ENCODE measurements at regions not wholly inside any gene's neighbourhood (a gene's known extent, or its start where the extent isn't known, plus 50 kb on each side); places are given as distances from the start of the nearest gene placed in this dataset.

GRCh38 chr10:8380833-8381496 is 326.5 kb downstream of the GATA3 start:
- Histone ChIP-seq H3K9me3 (no peaks in the 10 kb centered on the region), H3K36me3 (no peaks in the 10 kb centered on the region), H3K4me1 (no peaks in the 10 kb centered on the region), H3K27me3 (no peaks in the 10 kb centered on the region), H3K4me3 (no peak overlapping the region), H3K27ac (no peak overlapping the region)
- ATAC-seq (no peak), DNase-seq (no peak)
- intact Hi-C loops (cut with DNase I): no loop called here
- no peak for TF ChIP-seq CTCF (IDR thresholded peaks at IDR 0.05)

GRCh38 chr10:8386781-8387180 is 332.3 kb downstream of the GATA3 start:
- H3K36me3 ChIP-seq: no peaks in the 10 kb centered on the region
- no peak for TF ChIP-seq CTCF (IDR thresholded peaks at IDR 0.05)
- H3K27me3 ChIP-seq: no peaks in the 10 kb centered on the region
- ATAC-seq: no peak
- no peak overlapping the region for H3K4me3 ChIP-seq
- intact Hi-C loops (cut with DNase I): no loop called here
- no peaks in the 10 kb centered on the region for H3K4me1 ChIP-seq
- H3K9me3 ChIP-seq: no peaks in the 10 kb centered on the region
- no peak overlapping the region for H3K27ac ChIP-seq
- no peak for DNase-seq

DNA sequence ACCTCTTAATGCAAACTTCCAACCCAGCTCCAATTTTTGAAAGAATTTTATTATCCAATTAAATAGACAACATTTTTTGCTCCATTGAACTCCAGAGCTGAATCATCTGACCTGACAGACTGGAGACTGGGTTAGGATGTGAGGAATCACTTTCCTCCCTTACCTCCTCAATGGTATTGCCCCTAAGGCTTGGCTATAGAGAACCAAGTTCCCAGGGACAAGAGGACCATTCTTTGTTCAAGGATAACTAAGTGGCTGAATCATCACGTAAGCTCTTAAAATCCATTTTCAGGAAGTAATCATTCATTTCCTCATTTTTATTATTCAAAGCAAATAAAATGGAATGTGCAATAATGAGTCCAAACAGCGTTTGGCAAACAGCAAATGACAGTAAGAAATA is 335.1 kb downstream of the GATA3 start:
- no peaks in the 10 kb centered on the region for H3K4me1 ChIP-seq
- ATAC-seq (no peak), DNase-seq (no peak)
- H3K27me3 ChIP-seq: no peaks in the 10 kb centered on the region
- no peaks in the 10 kb centered on the region for H3K36me3 ChIP-seq
- H3K4me3 ChIP-seq: no peak overlapping the region
- no peaks in the 10 kb centered on the region for H3K9me3 ChIP-seq
- no peak overlapping the region for H3K27ac ChIP-seq
- TF ChIP-seq CTCF (IDR thresholded peaks at IDR 0.05): no peak
- intact Hi-C loops (cut with DNase I): no loop called here

- DNase-seq (no peak), ATAC-seq (no peak)
- no peak overlapping the region for H3K27ac ChIP-seq
- no peaks in the 10 kb centered on the region for H3K27me3 ChIP-seq
- no peaks in the 10 kb centered on the region for H3K36me3 ChIP-seq
- no peaks in the 10 kb centered on the region for H3K9me3 ChIP-seq
- intact Hi-C loops (cut with DNase I): no loop called here
- no peak for TF ChIP-seq CTCF (IDR thresholded peaks at IDR 0.05)
- no peaks in the 10 kb centered on the region for H3K4me1 ChIP-seq
- no peak overlapping the region for H3K4me3 ChIP-seq
Observed at GRCh38 chr10:8392216-8392615, 337.7 kb downstream of the GATA3 start.

DNA sequence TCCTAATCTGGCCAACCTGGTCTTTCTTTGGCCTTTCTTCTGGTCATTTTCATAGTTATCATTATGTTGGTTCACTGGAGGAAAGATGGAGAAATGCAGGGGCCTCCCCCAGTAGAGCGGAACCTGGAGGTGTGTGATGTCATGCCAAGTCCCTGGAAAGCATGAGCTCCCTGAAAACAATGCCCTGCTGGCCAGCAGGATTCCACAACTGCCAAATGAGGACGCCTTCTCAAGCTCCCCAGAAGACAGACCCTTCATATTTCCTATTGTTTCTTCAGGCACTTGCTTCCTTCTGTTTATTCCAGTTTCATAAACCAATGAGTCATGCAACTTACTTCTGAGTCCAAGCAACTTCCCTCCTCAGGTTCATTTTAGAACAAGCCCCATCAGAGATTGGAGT is 339.0 kb downstream of the GATA3 start:
- DNase-seq (no peak), ATAC-seq (no peak)
- H3K4me1 ChIP-seq: no peaks in the 10 kb centered on the region
- H3K4me3 ChIP-seq: no peak overlapping the region
- intact Hi-C loops (cut with DNase I): no loop called here
- no peaks in the 10 kb centered on the region for H3K36me3 ChIP-seq
- H3K27ac ChIP-seq: no peak overlapping the region
- TF ChIP-seq CTCF (IDR thresholded peaks at IDR 0.05): no peak
- no peaks in the 10 kb centered on the region for H3K9me3 ChIP-seq
- no peaks in the 10 kb centered on the region for H3K27me3 ChIP-seq
